Right kidney (tissue), 1 donor: ENCODE measurements at regions not wholly inside any gene's neighbourhood (a gene's known extent, or its start where the extent isn't known, plus 50 kb on each side); places are given as distances from the start of the nearest gene placed in this dataset.
"Not testable (repeated sequence)": the region's sequence is repeated elsewhere in the genome, so short reads cannot be mapped to it uniquely, and the experiment has no call there.

Experiments
- DNase-seq: peaks from one replicate; pipeline ENCODE4 v3.0.0-alpha.2; 2016

DNA sequence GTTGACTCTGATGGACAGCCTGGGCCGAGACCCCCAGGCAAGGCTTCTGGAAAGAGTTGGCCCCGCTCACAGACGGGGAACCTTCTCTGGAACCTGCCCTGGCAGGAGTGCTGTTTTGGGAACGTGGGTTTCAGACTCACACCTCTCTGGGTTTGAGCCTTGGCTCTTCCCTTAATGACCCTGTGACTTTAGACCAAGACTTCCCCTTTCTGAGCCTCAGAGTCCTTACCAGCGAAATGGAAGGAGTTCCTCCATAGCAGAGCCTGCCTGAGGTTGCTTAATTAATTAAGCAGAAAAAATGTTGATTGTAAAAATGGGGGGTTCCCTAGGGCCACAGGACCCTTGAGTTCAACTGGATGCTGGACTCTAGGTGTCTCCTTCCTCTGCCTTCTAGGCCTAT, 408.2 kb downstream of the SEC14L1 start:
- no peak for DNase-seq

- DNase-seq: no peak
Observed at GRCh38 chr17:77549726-77550366, 408.7 kb upstream of the TNRC6C start.

- no peak for DNase-seq
Observed at GRCh38 chr17:77553459-77554066, 404.9 kb upstream of the TNRC6C start.

GRCh38 chr17:77555121-77555591, 403.3 kb upstream of the TNRC6C start:
- DNase-seq: no peak

DNA sequence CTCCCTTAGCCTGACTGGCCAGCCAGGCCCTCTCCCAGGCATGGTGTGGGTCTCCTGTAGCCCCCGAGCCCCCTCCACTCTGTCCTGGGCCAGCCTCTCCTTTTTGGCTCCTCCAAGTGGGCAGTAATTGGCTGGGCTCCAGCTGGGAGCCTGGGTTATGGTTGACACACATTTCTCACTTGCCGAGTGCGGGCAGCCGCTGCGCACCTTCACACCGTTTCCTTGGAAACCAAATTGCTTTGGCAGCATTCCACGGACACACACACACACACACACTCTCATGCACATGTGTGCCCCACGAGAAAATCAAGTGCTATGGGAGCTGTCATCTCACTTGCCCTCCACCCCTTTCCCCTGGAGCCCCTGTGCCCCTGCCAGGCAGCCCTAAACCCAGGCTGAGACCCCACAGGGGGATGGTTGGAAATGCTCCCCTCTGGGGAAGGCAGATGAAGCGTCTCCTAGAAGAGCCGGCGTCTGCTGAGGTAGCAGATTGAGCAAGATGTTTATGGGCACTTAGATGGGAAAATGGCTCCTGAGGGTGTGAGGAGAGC, 402.7 kb upstream of the TNRC6C start:
- DNase-seq: no peak

DNA sequence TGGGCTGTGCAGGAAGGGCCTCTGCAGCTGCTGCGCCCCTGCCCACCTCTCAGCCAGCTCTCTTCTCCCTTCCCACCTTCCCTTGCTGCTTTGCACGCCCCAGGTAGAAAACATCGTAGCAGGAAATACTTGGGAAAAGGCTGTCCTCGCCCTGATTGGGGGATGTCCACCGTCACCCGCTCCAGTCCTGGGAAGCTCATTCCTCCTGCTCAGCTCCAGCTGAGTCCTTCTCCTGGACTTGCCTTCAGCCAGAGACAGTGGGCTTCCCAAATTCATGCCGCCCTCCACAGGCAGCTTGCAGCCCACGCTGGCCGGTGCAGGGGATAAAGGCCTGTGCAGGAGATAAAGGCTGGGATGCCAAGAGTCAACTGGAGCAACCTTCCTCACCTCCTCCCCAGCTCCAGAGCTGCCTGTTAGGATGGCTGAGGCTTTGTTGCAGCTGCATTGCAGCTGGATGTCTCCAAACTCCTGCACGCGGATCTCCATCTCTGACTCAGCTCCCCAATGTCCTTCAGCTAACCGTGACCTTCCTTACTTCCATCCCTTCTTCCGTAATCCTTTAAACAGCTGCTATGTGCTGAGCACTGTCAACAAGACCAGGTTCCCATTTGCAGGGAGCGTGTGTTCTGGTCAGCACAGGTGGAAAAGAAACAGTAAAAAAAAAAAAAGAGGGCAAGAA, 402.0 kb upstream of the TNRC6C start:
- no peak for DNase-seq

DNA sequence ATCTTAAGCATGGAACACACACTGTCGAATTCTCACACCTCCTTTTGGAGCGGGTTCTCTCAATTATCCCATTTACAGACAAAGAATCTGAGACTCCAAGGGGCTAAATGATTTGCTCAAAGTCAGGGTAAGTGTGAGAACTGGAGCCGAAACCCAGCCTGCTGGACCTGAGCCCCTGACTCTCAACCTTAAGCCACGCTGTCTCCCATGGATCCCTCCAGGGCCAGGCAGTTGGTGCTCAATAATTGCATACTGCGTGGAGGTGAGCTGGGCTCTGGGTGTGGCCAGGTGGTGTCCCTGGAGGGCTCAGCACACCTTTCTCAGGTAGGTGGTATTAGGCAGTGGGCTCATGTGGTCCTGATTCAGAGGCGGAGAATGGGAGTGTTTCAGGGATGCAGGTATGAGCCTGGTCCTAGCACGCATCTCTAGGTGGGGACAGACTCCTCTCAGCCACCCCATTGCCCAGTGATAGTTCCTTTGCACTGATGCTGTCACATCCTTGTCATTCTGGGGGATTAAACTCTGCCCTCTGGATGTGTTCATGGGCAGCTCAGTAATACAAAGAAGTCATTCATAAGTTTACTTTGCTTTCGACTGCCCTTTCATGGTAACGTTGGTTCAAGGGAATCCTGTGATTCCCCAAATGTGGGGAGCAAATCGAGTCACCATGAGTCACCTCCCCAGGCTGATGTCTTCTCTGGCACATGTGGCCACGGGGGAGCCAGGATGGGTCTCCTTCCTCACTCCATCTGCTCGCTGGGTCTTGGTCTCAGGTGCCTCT, 399.5 kb upstream of the TNRC6C start:
- DNase-seq: no peak

GRCh38 chr17:77560381-77560780, 398.1 kb upstream of the TNRC6C start:
- no peak for DNase-seq

DNA sequence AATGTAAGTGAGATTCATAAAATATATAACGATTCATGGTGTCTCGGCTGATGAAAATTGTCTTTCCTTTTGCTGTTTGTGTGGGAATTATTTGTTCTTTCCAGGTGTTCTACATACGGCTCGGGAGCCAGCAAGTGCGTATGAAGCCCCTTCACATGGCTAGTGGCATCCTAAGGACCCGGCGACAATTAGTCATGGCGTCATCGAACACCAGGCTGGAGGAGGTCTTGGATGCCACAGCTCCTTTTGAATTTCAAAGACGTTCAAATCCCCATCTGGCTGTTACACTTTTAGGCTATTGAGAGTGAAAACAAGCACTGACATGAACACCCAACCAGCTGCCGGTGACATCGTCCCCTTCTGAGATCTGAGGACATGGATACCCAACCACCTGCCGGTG, 397.7 kb upstream of the TNRC6C start:
- DNase-seq: no peak

GRCh38 chr17:77562361-77562760, 396.1 kb upstream of the TNRC6C start:
- not testable (repeated sequence) for DNase-seq

GRCh38 chr17:77563439-77564102, 394.9 kb upstream of the TNRC6C start:
- DNase-seq: no peak

GRCh38 chr17:77564278-77564920, 394.1 kb upstream of the TNRC6C start:
- no peak for DNase-seq

GRCh38 chr17:77565166-77565565, 393.3 kb upstream of the TNRC6C start:
- no peak for DNase-seq

DNA sequence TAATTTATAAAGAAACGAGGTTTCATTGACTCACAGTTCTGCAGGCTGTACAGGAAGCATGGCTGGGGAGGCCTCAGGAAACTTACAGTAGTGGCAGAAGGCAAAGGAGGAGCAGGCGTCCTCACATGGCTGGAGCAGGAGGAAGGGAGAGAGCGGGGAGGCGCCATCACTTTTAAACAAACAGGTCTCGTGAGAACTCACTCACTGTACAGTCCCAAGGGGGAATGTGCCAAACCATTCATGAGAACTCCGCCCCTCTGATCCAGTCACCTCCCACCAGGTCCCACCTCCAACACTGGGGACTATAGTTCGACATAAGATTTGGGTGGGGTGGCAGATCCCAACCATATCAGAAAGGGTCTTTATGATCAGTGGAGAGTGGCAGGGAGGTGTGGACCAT, 392.4 kb upstream of the TNRC6C start:
- no peak for DNase-seq

DNA sequence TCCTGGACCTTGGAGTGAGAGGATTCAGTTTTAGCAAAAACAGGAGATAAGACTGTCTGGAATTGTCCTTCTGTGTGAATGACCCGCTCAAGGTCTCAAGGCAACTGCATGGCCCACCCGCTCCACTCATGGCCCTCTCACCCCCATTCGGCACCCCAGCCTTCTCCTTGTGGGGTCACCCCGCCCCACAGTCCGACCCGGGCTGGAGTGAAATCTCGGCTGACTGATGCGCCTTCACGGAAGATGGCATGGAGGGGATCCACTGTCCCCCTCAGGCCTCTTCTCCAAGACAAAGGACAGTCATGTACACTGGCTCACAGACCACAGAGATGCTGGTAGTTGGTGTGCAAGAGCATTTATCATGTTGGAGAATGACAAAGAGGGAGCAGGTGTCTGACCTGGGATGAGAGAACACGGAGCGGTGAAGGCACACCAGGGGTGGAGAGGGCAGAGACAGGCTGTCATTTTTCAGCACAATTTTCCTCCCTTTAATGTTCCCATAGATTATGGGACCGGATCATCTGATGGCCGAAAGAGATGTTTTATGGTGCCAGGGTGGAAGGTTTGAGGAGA, 391.9 kb upstream of the TNRC6C start:
- DNase-seq: no peak

DNA sequence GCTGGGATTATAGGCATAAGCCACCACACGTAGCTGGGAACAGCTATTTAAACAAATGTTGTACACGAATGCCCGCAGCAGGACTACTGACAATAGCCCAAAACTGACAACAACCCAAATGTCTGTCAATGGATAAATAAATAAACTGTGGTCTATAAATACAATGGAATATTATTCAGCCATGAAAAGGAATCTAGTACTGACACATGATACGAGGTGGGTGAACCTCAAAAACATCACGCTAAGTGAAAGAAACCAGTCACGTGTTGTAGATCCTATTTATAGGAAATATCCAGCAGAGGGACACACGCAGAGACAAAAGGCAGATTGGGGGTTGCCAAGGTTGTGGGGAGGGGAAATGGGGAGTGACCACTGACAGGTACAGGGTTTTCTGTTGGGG, 390.0 kb upstream of the TNRC6C start:
- DNase-seq: no peak

- DNase-seq: no peak
Observed at GRCh38 chr17:77569846-77570564, 388.5 kb upstream of the TNRC6C start.

- no peak for DNase-seq
Observed at GRCh38 chr17:77570565-77570898, 388.0 kb upstream of the TNRC6C start.

- DNase-seq: no peak
Observed at GRCh38 chr17:77571155-77571981, 387.1 kb upstream of the TNRC6C start.
